BLaER1 treated with 17β-estradiol and CSF1 and Interleukin-3, amounts not matched to agents 10 nM and 100 nM (cell line): ENCODE measurements at regions not wholly inside any gene's neighbourhood (a gene's known extent, or its start where the extent isn't known, plus 50 kb on each side); places are given as distances from the start of the nearest gene placed in this dataset.
"Not testable (repeated sequence)": the region's sequence is repeated elsewhere in the genome, so short reads cannot be mapped to it uniquely, and the experiment has no call there.

Experiments used
- H3K27ac ChIP-seq, 11 experiments: shearing (Covaris generic); formaldehyde crosslinking; 2 replicates each; pipeline ENCODE4 v1.8.1; 2022
- H3K27me3 ChIP-seq, 11 experiments: shearing (Covaris generic); formaldehyde crosslinking; 2 replicates each; pipeline ENCODE4 v1.8.1; 2022
- H3K36me3 ChIP-seq, 11 experiments: shearing (Covaris generic); formaldehyde crosslinking; 2 replicates each; pipeline ENCODE4 v1.8.1; 2022
- H3K4me1 ChIP-seq, 10 experiments: shearing (Covaris generic); formaldehyde crosslinking; 2 replicates each; pipeline ENCODE4 v1.8.1; 2022
- H3K4me2 ChIP-seq, 11 experiments: shearing (Covaris generic); formaldehyde crosslinking; 2 replicates each; pipeline ENCODE4 v1.8.1; 2022
- H3K4me3 ChIP-seq, 10 experiments: shearing (Covaris generic); formaldehyde crosslinking; 2 replicates each; pipeline ENCODE4 v1.8.1; 2022
- H3K9ac ChIP-seq, 11 experiments: shearing (Covaris generic); formaldehyde crosslinking; 2 replicates each; pipeline ENCODE4 v1.8.1; 2022
- H3K9me3 ChIP-seq, 11 experiments: shearing (Covaris generic); formaldehyde crosslinking; replicated peaks in 1 of 11; 2 replicates each; pipeline ENCODE4 v1.8.1; 2022
- H4K20me1 ChIP-seq, 11 experiments: shearing (Covaris generic); formaldehyde crosslinking; 2 replicates each; pipeline ENCODE4 v1.8.1; 2022
- Cebpa-rat ChIP-seq, 11 experiments: shearing (Covaris generic); IDR thresholded peaks; 2 replicates each; pipeline ENCODE4 v1.8.1; 2022

- Histone ChIP-seq H3K9me3 (no peaks in the 10 kb centered on the region), H3K9ac (no peak overlapping the region), H3K4me2 (no peak overlapping the region), H3K36me3 (no peaks in the 10 kb centered on the region), H4K20me1 (no peaks in the 10 kb centered on the region), H3K4me3 (no peak overlapping the region), H3K4me1 (no peaks in the 10 kb centered on the region), H3K27ac (no peak overlapping the region), H3K27me3 (no peaks in the 10 kb centered on the region)
- TF ChIP-seq Cebpa-rat (IDR thresholded peaks at IDR 0.05), result no peak
Measured at GRCh38 chr19:28103921-28104320, 1109.0 kb downstream of the UQCRFS1 start.

DNA sequence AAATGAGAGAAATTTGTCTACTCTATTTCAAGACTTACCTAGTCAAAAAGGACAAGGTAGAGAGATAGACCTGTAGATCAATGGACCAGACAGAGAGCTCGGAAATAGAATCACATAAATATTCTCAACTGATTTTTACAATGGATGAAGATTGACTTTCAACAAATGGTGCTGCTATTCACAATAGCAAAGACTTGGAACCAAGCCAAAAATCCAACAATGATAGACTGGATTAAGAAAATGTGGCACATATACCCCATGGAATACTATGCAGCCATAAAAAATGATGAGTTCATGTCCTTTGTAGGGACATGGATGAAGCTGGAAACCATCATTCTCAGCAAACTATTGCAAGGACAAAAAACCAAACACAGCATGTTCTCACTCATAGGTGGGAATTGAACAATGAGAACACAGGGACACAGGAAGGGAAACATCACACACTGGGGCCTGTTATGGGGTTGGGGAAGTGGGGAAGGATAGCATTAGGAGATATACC is 1128.2 kb downstream of the UQCRFS1 start:
- not testable (repeated sequence) for H3K4me1 ChIP-seq, H3K9me3 ChIP-seq, H3K4me3 ChIP-seq

GRCh38 chr19:28076628-28077027 is 1136.3 kb downstream of the UQCRFS1 start:
- H4K20me1 ChIP-seq, result no peaks in the 10 kb centered on the region
- no peaks in the 10 kb centered on the region for H3K27me3 ChIP-seq
- no peak overlapping the region for H3K4me2 ChIP-seq
- no peaks in the 10 kb centered on the region for H3K36me3 ChIP-seq
- H3K4me1 ChIP-seq, result no peaks in the 10 kb centered on the region
- no peak overlapping the region for H3K9ac ChIP-seq
- H3K9me3 ChIP-seq, result 0 out of 22 replicates have a peak, but pooled peaks cover 0 to 3% (median 0%) of the 10 kb centered on the region in 11 experiments
- TF ChIP-seq Cebpa-rat (IDR thresholded peaks at IDR 0.05), result no peak
- H3K4me3 ChIP-seq, result no peak overlapping the region
- H3K27ac ChIP-seq, result no peak overlapping the region

More for the DNA sequence above, 1128.2 kb downstream of the UQCRFS1 start:
- not testable (repeated sequence) for H4K20me1 ChIP-seq, H3K27ac ChIP-seq, H3K4me2 ChIP-seq, H3K9ac ChIP-seq, H3K36me3 ChIP-seq, H3K27me3 ChIP-seq

DNA sequence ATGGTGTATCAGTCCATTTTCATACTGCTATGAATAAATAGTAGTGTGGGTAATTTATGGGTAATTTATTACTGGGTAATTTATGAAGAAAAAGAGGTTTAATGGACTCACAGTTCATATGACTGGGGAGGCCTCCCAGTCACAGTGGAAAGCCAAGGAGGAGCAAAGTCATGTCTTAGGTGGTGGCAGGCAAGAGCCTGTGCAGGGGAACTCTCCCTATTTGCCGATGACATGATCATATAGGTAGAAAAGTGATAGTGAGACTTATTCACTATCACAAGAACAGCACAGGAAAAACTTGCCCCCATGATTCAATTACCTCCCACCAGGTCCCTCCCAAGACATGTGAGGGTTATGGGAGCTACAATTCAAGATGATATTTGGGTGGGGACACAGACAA is 1137.7 kb downstream of the UQCRFS1 start:
- H3K4me2 ChIP-seq, result no peak overlapping the region
- H3K27me3 ChIP-seq, result no peaks in the 10 kb centered on the region
- H3K9me3 ChIP-seq, result no peaks in the 10 kb centered on the region
- H3K4me1 ChIP-seq, result no peaks in the 10 kb centered on the region
- no peaks in the 10 kb centered on the region for H4K20me1 ChIP-seq
- no peak overlapping the region for H3K27ac ChIP-seq
- no peak overlapping the region for H3K9ac ChIP-seq
- TF ChIP-seq Cebpa-rat (IDR thresholded peaks at IDR 0.05), result no peak
- no peak overlapping the region for H3K4me3 ChIP-seq
- no peaks in the 10 kb centered on the region for H3K36me3 ChIP-seq

DNA sequence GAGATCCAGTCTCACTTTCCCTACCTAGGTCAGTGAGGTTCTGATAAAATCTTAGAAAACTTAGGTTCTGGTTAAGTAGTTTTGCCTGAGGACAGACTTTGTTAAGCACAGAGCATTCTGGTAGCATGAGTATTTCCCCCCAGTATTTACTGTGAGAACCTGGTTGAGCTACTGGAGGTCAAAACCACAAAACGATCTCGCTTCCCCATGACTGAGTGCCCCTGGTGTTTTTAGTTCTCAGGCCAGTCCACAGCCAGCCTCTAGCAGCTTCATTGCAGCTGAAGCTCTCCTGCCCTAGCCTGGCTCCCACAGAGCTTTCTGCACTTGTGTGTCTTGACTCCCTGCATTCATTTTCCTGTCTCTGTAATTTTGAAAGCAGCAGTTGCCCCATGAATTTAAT is 1138.2 kb downstream of the UQCRFS1 start:
- H3K27me3 ChIP-seq, result no peaks in the 10 kb centered on the region
- no peak for TF ChIP-seq Cebpa-rat (IDR thresholded peaks at IDR 0.05)
- H3K27ac ChIP-seq, result no peak overlapping the region
- no peak overlapping the region for H3K4me3 ChIP-seq
- no peak overlapping the region for H3K9ac ChIP-seq
- H3K4me1 ChIP-seq, result no peaks in the 10 kb centered on the region
- no peaks in the 10 kb centered on the region for H3K9me3 ChIP-seq
- H3K4me2 ChIP-seq, result no peak overlapping the region
- H4K20me1 ChIP-seq, result no peaks in the 10 kb centered on the region
- no peaks in the 10 kb centered on the region for H3K36me3 ChIP-seq

- Histone ChIP-seq H3K4me1 (no peaks in the 10 kb centered on the region), H3K36me3 (no peaks in the 10 kb centered on the region), H3K27me3 (no peaks in the 10 kb centered on the region), H3K9me3 (0 out of 22 replicates have a peak, but pooled peaks cover 0 to 2% (median 0%) of the 10 kb centered on the region in 11 experiments), H4K20me1 (no peaks in the 10 kb centered on the region), H3K27ac (no peak overlapping the region), H3K4me3 (no peak overlapping the region), H3K4me2 (no peak overlapping the region), H3K9ac (no peak overlapping the region)
- TF ChIP-seq Cebpa-rat (IDR thresholded peaks at IDR 0.05), result no peak
Measured at GRCh38 chr19:28067882-28068281, 1145.1 kb downstream of the UQCRFS1 start.

- no peak overlapping the region for H3K4me2 ChIP-seq
- H3K27ac ChIP-seq, result no peak overlapping the region
- no peaks in the 10 kb centered on the region for H3K36me3 ChIP-seq
- H3K4me1 ChIP-seq, result no peaks in the 10 kb centered on the region
- H3K4me3 ChIP-seq, result no peak overlapping the region
- H4K20me1 ChIP-seq, result no peaks in the 10 kb centered on the region
- no peak for TF ChIP-seq Cebpa-rat (IDR thresholded peaks at IDR 0.05)
- H3K9me3 ChIP-seq, result 0 out of 22 replicates have a peak, but pooled peaks cover 0 to 2% (median 0%) of the 10 kb centered on the region in 11 experiments
- H3K9ac ChIP-seq, result no peak overlapping the region
- no peaks in the 10 kb centered on the region for H3K27me3 ChIP-seq
Measured at GRCh38 chr19:28066988-28067387, 1146.0 kb downstream of the UQCRFS1 start.

GRCh38 chr19:28066161-28066560 is 1146.8 kb downstream of the UQCRFS1 start:
- Histone ChIP-seq H3K27me3 (no peaks in the 10 kb centered on the region), H3K9ac (no peak overlapping the region), H3K4me2 (no peak overlapping the region), H3K4me1 (no peaks in the 10 kb centered on the region), H3K27ac (no peak overlapping the region), H3K4me3 (no peak overlapping the region), H4K20me1 (no peaks in the 10 kb centered on the region), H3K36me3 (no peaks in the 10 kb centered on the region), H3K9me3 (0 out of 22 replicates have a peak, but pooled peaks cover 0 to 2% (median 0%) of the 10 kb centered on the region in 11 experiments)
- no peak for TF ChIP-seq Cebpa-rat (IDR thresholded peaks at IDR 0.05)

- H4K20me1 ChIP-seq, result no peaks in the 10 kb centered on the region
- H3K27me3 ChIP-seq, result no peaks in the 10 kb centered on the region
- no peak for TF ChIP-seq Cebpa-rat (IDR thresholded peaks at IDR 0.05)
- no peak overlapping the region for H3K4me2 ChIP-seq
- no peaks in the 10 kb centered on the region for H3K36me3 ChIP-seq
- 0 out of 22 replicates have a peak, but pooled peaks cover 0 to 2% (median 0%) of the 10 kb centered on the region in 11 experiments for H3K9me3 ChIP-seq
- H3K4me1 ChIP-seq, result no peaks in the 10 kb centered on the region
- H3K27ac ChIP-seq, result no peak overlapping the region
- H3K9ac ChIP-seq, result no peak overlapping the region
- H3K4me3 ChIP-seq, result no peak overlapping the region
Measured at GRCh38 chr19:28065026-28065425, 1147.9 kb downstream of the UQCRFS1 start.

DNA sequence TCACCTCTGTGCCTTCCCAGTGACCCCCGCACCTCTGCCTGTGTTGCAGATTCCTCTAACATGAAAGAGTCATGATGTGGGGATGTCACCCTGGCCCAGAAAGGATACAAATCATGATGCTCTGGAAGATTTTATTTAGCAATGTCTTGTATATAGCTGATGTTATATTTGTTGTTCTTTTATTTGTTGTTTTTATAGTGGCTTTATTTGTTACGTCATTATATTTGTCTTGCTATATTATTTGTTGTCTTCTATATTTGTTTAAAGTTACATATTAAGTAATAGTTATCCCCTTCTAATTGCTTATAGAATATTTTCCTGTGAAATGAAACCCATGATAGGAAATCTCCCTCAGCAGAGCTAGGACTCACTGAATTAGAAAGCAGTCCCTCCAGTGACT is 1149.2 kb downstream of the UQCRFS1 start:
- H4K20me1 ChIP-seq, result no peaks in the 10 kb centered on the region
- no peaks in the 10 kb centered on the region for H3K36me3 ChIP-seq
- H3K9me3 ChIP-seq, result peaks cover 1 to 9% (median 6%) of the 10 kb centered on the region in 11 experiments; a peak in 14 of 22 replicates
- no peaks in the 10 kb centered on the region for H3K27me3 ChIP-seq
- no peak for TF ChIP-seq Cebpa-rat (IDR thresholded peaks at IDR 0.05)
- H3K4me2 ChIP-seq, result no peak overlapping the region
- H3K4me3 ChIP-seq, result no peak overlapping the region
- H3K27ac ChIP-seq, result no peak overlapping the region
- H3K4me1 ChIP-seq, result no peaks in the 10 kb centered on the region
- H3K9ac ChIP-seq, result no peak overlapping the region
